ENCODE measurements at regions not wholly inside any gene's neighbourhood (a gene's known extent, or its start where the extent isn't known, plus 50 kb on each side); places are given as distances from the start of the nearest gene placed in this dataset.
"Not testable (repeated sequence)": the region's sequence is repeated elsewhere in the genome, so short reads cannot be mapped to it uniquely, and the experiment has no call there.

GRCh38 chr2:186182366-186182765 is 303.7 kb upstream of the ZC3H15 start:
- not testable (repeated sequence) for TF ChIP-seq CTCF (IDR thresholded peaks at IDR 0.05); POLR2AphosphoS5 (IDR thresholded peaks at IDR 0.05; ENCODE audit: low read depth, low read length)

Data from Panc1 (cell line).